ENCODE measurements at regions not wholly inside any gene's neighbourhood (a gene's known extent, or its start where the extent isn't known, plus 50 kb on each side); places are given as distances from the start of the nearest gene placed in this dataset.

DNA sequence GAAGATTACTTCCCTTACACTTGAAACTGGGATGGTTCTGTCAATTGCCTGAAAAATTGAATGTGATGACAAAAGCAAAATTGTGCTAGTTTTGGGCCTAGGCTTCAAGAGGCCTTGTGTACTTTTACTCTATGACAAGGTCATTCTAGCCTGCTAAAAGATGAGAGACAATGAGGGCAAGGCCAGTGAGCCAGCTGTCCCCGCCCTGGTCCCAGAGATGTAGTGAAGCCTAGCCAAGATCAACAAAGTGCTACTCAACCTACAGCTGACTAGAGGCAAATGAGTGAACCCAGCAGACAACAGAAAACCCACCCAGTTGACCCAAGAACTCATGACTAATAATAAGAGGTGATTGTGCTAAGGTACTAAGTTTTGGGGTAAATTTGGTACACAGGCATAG, 248.7 kb downstream of the IL15 start:
- H3K9me3 Mint-ChIP-seq: peaks cover 2 to 3% of the 10 kb centered on the region in 2 experiments; a peak in 1 of 5 replicates
- no peak overlapping the region for H3K4me3 Mint-ChIP-seq
- Histone ChIP-seq H3K23ac (ENCODE audit: insufficient read length, low read depth, low read length) (no peak overlapping the region), H2BK12ac (ENCODE audit: insufficient read length, low read depth, low read length) (no peak overlapping the region), H3T11ph (ENCODE audit: low read length) (no peak overlapping the region), H2AFZ (ENCODE audit: low read length) (no peak overlapping the region), H4K20me1 (ENCODE audit: control insufficient read depth, insufficient read depth, insufficient read length) (no peaks in the 10 kb centered on the region), H2BK20ac (ENCODE audit: low read depth, low read length, poor library complexity, severe bottlenecking) (no peak overlapping the region), H4K8ac (replicated peaks; ENCODE audit: insufficient read length, low read depth, low read length) (no peak overlapping the region), H2BK120ac (ENCODE audit: low read depth, low read length, poor library complexity, severe bottlenecking) (no peak overlapping the region), H3K79me1 (ENCODE audit: insufficient read depth, low read depth, low read length, poor library complexity, severe bottlenecking) (no peaks in the 10 kb centered on the region), H3K18ac (ENCODE audit: insufficient read length, low read depth, low read length) (no peak overlapping the region), H3K14ac (ENCODE audit: insufficient read depth, low read length) (no peak overlapping the region), H3K4ac (ENCODE audit: low read depth, low read length) (no peak overlapping the region), H2AK5ac (ENCODE audit: insufficient read length, low read length) (no peak overlapping the region), H3K27me3 (ENCODE audit: insufficient read depth, low read length) (no peaks in the 10 kb centered on the region), H3K27ac (ENCODE audit: insufficient read length, low read depth, low read length) (no peak overlapping the region), H3K4me1 (ENCODE audit: insufficient read depth, low read length) (no peaks in the 10 kb centered on the region), H4K91ac (ENCODE audit: insufficient read length, low read depth, low read length) (no peak overlapping the region), H3K56ac (ENCODE audit: insufficient read length, low read depth, low read length) (no peak overlapping the region), H3K9ac (ENCODE audit: extremely low read depth, insufficient read length, low read length) (no peak overlapping the region), H4K5ac (ENCODE audit: insufficient read length, low read depth, low read length) (no peak overlapping the region), H3K79me2 (ENCODE audit: insufficient read depth, low read length) (no peaks in the 10 kb centered on the region), H3K9me3 (ENCODE audit: control insufficient read depth, low read depth, low read length) (no peaks in the 10 kb centered on the region), H3K23me2 (ENCODE audit: insufficient read length, low read depth, low read length, poor library complexity, severe bottlenecking) (no peaks in the 10 kb centered on the region), H2BK15ac (ENCODE audit: low read depth, low read length) (no peak overlapping the region), H2BK5ac (ENCODE audit: insufficient read length, low read length) (no peak overlapping the region), H3K4me2 (ENCODE audit: insufficient read depth, insufficient read length, low read length) (no peak overlapping the region)
- TF ChIP-seq, protein P1, sequence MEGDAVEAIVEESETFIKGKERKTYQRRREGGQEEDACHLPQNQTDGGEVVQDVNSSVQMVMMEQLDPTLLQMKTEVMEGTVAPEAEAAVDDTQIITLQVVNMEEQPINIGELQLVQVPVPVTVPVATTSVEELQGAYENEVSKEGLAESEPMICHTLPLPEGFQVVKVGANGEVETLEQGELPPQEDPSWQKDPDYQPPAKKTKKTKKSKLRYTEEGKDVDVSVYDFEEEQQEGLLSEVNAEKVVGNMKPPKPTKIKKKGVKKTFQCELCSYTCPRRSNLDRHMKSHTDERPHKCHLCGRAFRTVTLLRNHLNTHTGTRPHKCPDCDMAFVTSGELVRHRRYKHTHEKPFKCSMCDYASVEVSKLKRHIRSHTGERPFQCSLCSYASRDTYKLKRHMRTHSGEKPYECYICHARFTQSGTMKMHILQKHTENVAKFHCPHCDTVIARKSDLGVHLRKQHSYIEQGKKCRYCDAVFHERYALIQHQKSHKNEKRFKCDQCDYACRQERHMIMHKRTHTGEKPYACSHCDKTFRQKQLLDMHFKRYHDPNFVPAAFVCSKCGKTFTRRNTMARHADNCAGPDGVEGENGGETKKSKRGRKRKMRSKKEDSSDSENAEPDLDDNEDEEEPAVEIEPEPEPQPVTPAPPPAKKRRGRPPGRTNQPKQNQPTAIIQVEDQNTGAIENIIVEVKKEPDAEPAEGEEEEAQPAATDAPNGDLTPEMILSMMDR (conservative IDR thresholded peaks at IDR 0.05): no peak
- H3K4me1 Mint-ChIP-seq: no peaks in the 10 kb centered on the region
- H3K27ac Mint-ChIP-seq: no peak overlapping the region
- peaks cover 0 to 4% (median 2%) of the 10 kb centered on the region in 3 experiments; a peak in 3 of 7 replicates for H3K36me3 Mint-ChIP-seq (ENCODE audit: insufficient read depth in 1 of 3, low read depth in 3 of 3)
- no peaks in the 10 kb centered on the region; the same call in 1 of the 2 replicates for H3K27me3 Mint-ChIP-seq (ENCODE audit: low read depth)
- no CpG with 5 or more reads among the region's 1 CpG for WGBS (ENCODE audit: extremely low coverage, insufficient read length, low lambda C conversion rate)
- DNase-seq: no peak

Measured in H9 (cell line).